ENCODE measurements at regions not wholly inside any gene's neighbourhood (a gene's known extent, or its start where the extent isn't known, plus 50 kb on each side); places are given as distances from the start of the nearest gene placed in this dataset.

GRCh38 chr14:44775248-44775647 is 186.5 kb downstream of the KLHL28 start:
- no peak for TF ChIP-seq CTCF (IDR thresholded peaks at IDR 0.05; ENCODE audit: low read length)
- no peak for TF ChIP-seq EZH2 (optimal IDR thresholded peaks at IDR 0.05; ENCODE audit: low read depth, low read length)
- TF ChIP-seq EZH2phosphoT487 (IDR thresholded peaks at IDR 0.05; ENCODE audit: low read length): no peak

All from MM.1S (cell line).